Lung (tissue), 11 donors: ENCODE measurements at regions not wholly inside any gene's neighbourhood (a gene's known extent, or its start where the extent isn't known, plus 50 kb on each side); places are given as distances from the start of the nearest gene placed in this dataset.
A peak's percentile ranks its signal among the peaks of the same experiment; 100 is the strongest.

ENCODE experiments used
- ATAC-seq: fragments of 200-7000 bp; cut with Tn5 transposase; one replicate; pipeline ENCODE4 v1.9.1; 2020; ENCODE audit warnings: moderate number of reproducible peaks; ENCODE audit not compliant: insufficient read depth, low FRiP score
- DNase-seq, 3 donors: peaks; one replicate each; pipeline ENCODE4 v3.0.0-alpha.2; 2013 to 2017
- H3K27ac ChIP-seq, 2 donors: one replicate each; pipeline ENCODE4 v1.5.1; 2013; ENCODE audit warnings: mild to moderate bottlenecking in 2 of 2, moderate library complexity in 2 of 2, control low read depth in 1 of 2, inconsistent platforms in 1 of 2, low read depth in 1 of 2, low read length in 1 of 2
- H3K27me3 ChIP-seq, 3 donors: one replicate each; pipeline ENCODE4 v1.5.1; 2013; ENCODE audit warnings: low read length in 2 of 3; ENCODE audit not compliant: control insufficient read depth in 3 of 3, insufficient read depth in 3 of 3
- H3K36me3 ChIP-seq, 4 donors: one replicate each; pipeline ENCODE4 v1.5.1; 2013; ENCODE audit warnings: low read length in 4 of 4, mild to moderate bottlenecking in 1 of 4, moderate library complexity in 1 of 4; ENCODE audit not compliant: control insufficient read depth in 4 of 4, insufficient read depth in 4 of 4
- H3K4me1 ChIP-seq, 5 donors: one replicate each; pipeline ENCODE4 v1.5.1; 2013; ENCODE audit warnings: low read length in 5 of 5, mild to moderate bottlenecking in 2 of 5, moderate library complexity in 1 of 5; ENCODE audit not compliant: control insufficient read depth in 5 of 5, insufficient read depth in 5 of 5
- H3K4me3 ChIP-seq: one replicate; pipeline ENCODE4 v1.5.1; 2013; ENCODE audit warnings: mild to moderate bottlenecking, control low read depth, moderate library complexity
- H3K9ac ChIP-seq, 2 donors: one replicate each; pipeline ENCODE4 v1.5.1; 2013; ENCODE audit warnings: low read length in 2 of 2, control low read depth in 1 of 2; ENCODE audit not compliant: insufficient read depth in 1 of 2
- H3K9me3 ChIP-seq, 4 donors: one replicate each; pipeline ENCODE4 v1.5.1; 2013; ENCODE audit warnings: low read length in 3 of 4, mild to moderate bottlenecking in 1 of 4, moderate library complexity in 1 of 4; ENCODE audit not compliant: control insufficient read depth in 4 of 4, insufficient read depth in 3 of 4
- WGBS, 2 donors: extraction: QIAGEN DNeasy Blood & Tissue Kit; methylation state at CpG; one replicate each; pipeline ENCODE4 v1.1.7; 2013; 5-methylcytosine and 5-hydroxymethylcytosine counted together
- TF ChIP-seq, protein P1 (sequence below): IDR thresholded peaks from 2 replicates; pipeline ENCODE4 v1.5.1; 2012; ENCODE audit warnings: mild to moderate bottlenecking; ENCODE audit errors: control extremely low read depth, extremely low read depth
- donor health status: control.
- donor health status: control.
- donor health status: Bipolar disorder and iron deficiency.
- donor health status: healthy.
- donor health status: DM: yes; HTN: yes; CAD: no.

DNA sequence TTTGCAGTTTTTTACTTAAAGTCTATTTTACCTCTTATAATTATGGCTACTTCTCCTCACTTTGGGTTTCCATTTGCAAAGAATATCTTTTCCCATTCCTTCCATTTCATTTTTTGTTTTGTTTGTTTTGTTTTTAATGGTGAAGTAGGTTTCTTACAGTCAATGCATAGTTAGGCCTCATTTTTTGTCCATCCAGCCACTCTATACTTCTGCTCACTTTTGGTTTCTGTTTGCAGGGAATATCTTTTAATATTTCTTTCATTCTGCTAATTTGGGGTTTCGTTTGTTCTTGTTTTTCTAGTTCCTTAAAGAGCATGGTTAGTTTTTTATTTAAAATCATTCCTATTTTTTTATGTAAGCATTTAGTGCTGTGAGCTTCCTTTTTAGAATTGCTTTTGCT lies 339.4 kb downstream of the GRB14 start:
- no peaks in the 10 kb centered on the region for H3K36me3 ChIP-seq
- H3K27me3 ChIP-seq, result no peaks in the 10 kb centered on the region
- ATAC-seq (no peak), DNase-seq (no peak)
- no peak overlapping the region for H3K4me3 ChIP-seq
- no peaks in the 10 kb centered on the region for H3K4me1 ChIP-seq
- H3K9me3 ChIP-seq, result no peaks in the 10 kb centered on the region
- 75% methylated on average over 1 of the region's 1 CpG for WGBS, 2 donors
- H3K9ac ChIP-seq, result no peak overlapping the region
- TF ChIP-seq, protein P1, sequence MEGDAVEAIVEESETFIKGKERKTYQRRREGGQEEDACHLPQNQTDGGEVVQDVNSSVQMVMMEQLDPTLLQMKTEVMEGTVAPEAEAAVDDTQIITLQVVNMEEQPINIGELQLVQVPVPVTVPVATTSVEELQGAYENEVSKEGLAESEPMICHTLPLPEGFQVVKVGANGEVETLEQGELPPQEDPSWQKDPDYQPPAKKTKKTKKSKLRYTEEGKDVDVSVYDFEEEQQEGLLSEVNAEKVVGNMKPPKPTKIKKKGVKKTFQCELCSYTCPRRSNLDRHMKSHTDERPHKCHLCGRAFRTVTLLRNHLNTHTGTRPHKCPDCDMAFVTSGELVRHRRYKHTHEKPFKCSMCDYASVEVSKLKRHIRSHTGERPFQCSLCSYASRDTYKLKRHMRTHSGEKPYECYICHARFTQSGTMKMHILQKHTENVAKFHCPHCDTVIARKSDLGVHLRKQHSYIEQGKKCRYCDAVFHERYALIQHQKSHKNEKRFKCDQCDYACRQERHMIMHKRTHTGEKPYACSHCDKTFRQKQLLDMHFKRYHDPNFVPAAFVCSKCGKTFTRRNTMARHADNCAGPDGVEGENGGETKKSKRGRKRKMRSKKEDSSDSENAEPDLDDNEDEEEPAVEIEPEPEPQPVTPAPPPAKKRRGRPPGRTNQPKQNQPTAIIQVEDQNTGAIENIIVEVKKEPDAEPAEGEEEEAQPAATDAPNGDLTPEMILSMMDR, result no peak
- no peak overlapping the region for H3K27ac ChIP-seq

DNA sequence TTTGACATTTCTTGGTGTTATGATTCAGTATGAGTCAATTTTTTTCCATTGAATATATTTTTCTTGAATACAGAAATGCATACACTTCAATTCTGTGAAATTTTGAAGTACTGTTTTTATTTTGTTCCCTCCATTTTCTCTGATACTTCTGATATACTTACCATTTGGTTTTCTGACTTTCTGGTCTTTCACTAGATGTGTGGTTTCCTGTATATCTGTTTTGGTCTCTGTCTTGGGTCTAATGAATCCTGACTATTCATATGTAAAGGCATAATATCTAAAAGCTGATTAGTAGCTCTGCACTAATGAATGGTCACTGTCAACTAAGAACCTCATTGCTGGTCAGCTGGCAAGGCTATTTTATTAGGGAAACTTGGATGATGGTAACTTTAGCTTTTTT lies 345.6 kb downstream of the GRB14 start:
- H3K27me3 ChIP-seq, result no peaks in the 10 kb centered on the region
- DNase-seq, result no peak
- no peaks in the 10 kb centered on the region for H3K9me3 ChIP-seq
- H3K9ac ChIP-seq, result no peak overlapping the region
- H3K27ac ChIP-seq, result no peak overlapping the region
- ATAC-seq, result no peak
- H3K4me1 ChIP-seq, result no peaks in the 10 kb centered on the region
- TF ChIP-seq, protein P1, result no peak
- H3K36me3 ChIP-seq, result no peaks in the 10 kb centered on the region
- H3K4me3 ChIP-seq, result no peak overlapping the region

DNA sequence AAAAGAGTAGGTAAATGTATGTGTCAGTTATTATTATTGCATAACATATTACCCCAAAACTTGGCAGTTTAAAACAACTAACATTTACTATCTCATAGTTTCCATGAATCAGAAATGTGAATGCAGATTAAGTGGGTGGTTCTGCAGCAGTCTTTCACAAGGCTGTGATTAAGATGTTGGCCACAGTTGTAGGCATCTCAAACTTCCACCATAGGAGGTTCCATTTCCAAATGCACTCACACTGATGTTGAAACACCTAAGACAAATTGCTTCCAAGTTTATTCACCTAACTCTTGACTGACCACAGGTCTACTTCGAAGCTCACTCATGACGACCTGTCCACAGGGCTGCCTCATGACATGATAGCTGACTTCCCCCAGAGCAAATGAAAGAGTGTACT lies 360.8 kb downstream of the GRB14 start:
- H3K9ac ChIP-seq, result no peak overlapping the region
- 62 to 92% methylated on average over 2 of the region's 2 CpGs for WGBS, 2 donors
- H3K27me3 ChIP-seq, result no peaks in the 10 kb centered on the region
- H3K36me3 ChIP-seq, result no peaks in the 10 kb centered on the region
- TF ChIP-seq, protein P1, result no peak
- ATAC-seq (peak; percentile 41), DNase-seq (no peak)
- no peaks in the 10 kb centered on the region for H3K4me1 ChIP-seq
- H3K4me3 ChIP-seq, result no peak overlapping the region
- H3K27ac ChIP-seq, result no peak overlapping the region
- H3K9me3 ChIP-seq, result no peaks in the 10 kb centered on the region

GRCh38 chr2:164257742-164258141 lies 363.5 kb downstream of the GRB14 start:
- Histone ChIP-seq H3K4me3 (no peak overlapping the region), H3K27ac (no peak overlapping the region), H3K9me3 (no peaks in the 10 kb centered on the region), H3K27me3 (no peaks in the 10 kb centered on the region), H3K4me1 (no peaks in the 10 kb centered on the region), H3K9ac (no peak overlapping the region), H3K36me3 (no peaks in the 10 kb centered on the region)
- WGBS, 2 donors, result 69 to 79% methylated on average over 3 of the region's 3 CpGs
- DNase-seq, result no peak
- ATAC-seq, result no peak
- TF ChIP-seq, protein P1, result no peak
